ENCODE measurements at regions not wholly inside any gene's neighbourhood (a gene's known extent, or its start where the extent isn't known, plus 50 kb on each side); places are given as distances from the start of the nearest gene placed in this dataset.

GRCh38 chr4:144294211-144294610 is 153.7 kb upstream of the GYPA start:
- Mint-ChIP-seq H3K4me3 (no peak overlapping the region), H3K9me3 (no peaks in the 10 kb centered on the region), H3K4me1 (no peaks in the 10 kb centered on the region), H3K27ac (no peak overlapping the region), H3K36me3 (ENCODE audit: low read depth) (no peaks in the 10 kb centered on the region), H3K27me3 (ENCODE audit: low read depth) (no peaks in the 10 kb centered on the region)
- TF ChIP-seq CTCF (IDR thresholded peaks at IDR 0.05; ENCODE audit: unreplicated experiment in 3 of 3) = no peak

GRCh38 chr4:144295286-144295995 is 154.9 kb upstream of the GYPA start:
- H3K4me1 Mint-ChIP-seq = peaks cover 3% of the 10 kb centered on the region
- TF ChIP-seq CTCF (IDR thresholded peaks at IDR 0.05; ENCODE audit: unreplicated experiment in 3 of 3) = no peak
- H3K9me3 Mint-ChIP-seq = no peaks in the 10 kb centered on the region
- H3K36me3 Mint-ChIP-seq (ENCODE audit: low read depth) = no peaks in the 10 kb centered on the region
- no peaks in the 10 kb centered on the region for H3K27me3 Mint-ChIP-seq (ENCODE audit: low read depth)
- H3K27ac Mint-ChIP-seq = no peak overlapping the region
- no peak overlapping the region for H3K4me3 Mint-ChIP-seq

GRCh38 chr4:144296941-144297340 is 156.4 kb upstream of the GYPA start:
- Mint-ChIP-seq H3K4me1 (peaks cover 14% of the 10 kb centered on the region), H3K27ac (no peak overlapping the region), H3K9me3 (no peaks in the 10 kb centered on the region), H3K36me3 (ENCODE audit: low read depth) (no peaks in the 10 kb centered on the region), H3K4me3 (no peak overlapping the region), H3K27me3 (ENCODE audit: low read depth) (no peaks in the 10 kb centered on the region)
- TF ChIP-seq CTCF (IDR thresholded peaks at IDR 0.05; ENCODE audit: unreplicated experiment in 3 of 3) = no peak

GRCh38 chr4:144298519-144298918 is 158.0 kb upstream of the GYPA start:
- no peak for TF ChIP-seq CTCF (IDR thresholded peaks at IDR 0.05; ENCODE audit: unreplicated experiment in 3 of 3)
- H3K27me3 Mint-ChIP-seq (ENCODE audit: low read depth) = no peaks in the 10 kb centered on the region

GRCh38 chr4:144300616-144301015 is 160.1 kb upstream of the GYPA start:
- H3K27ac Mint-ChIP-seq = no peak overlapping the region
- no peak overlapping the region for H3K4me3 Mint-ChIP-seq
- peaks cover 14% of the 10 kb centered on the region for H3K4me1 Mint-ChIP-seq
- no peaks in the 10 kb centered on the region for H3K27me3 Mint-ChIP-seq (ENCODE audit: low read depth)
- no peak for TF ChIP-seq CTCF (IDR thresholded peaks at IDR 0.05; ENCODE audit: unreplicated experiment in 3 of 3)
- no peaks in the 10 kb centered on the region for H3K36me3 Mint-ChIP-seq (ENCODE audit: low read depth)
- no peaks in the 10 kb centered on the region for H3K9me3 Mint-ChIP-seq

More at GRCh38 chr4:144298519-144298918, 158.0 kb upstream of the GYPA start:
- no peaks in the 10 kb centered on the region for H3K9me3 Mint-ChIP-seq
- H3K4me1 Mint-ChIP-seq = peaks cover 14% of the 10 kb centered on the region
- no peak overlapping the region for H3K4me3 Mint-ChIP-seq
- H3K27ac Mint-ChIP-seq = no peak overlapping the region
- H3K36me3 Mint-ChIP-seq (ENCODE audit: low read depth) = no peaks in the 10 kb centered on the region

All from nephron (organoid).